Amniotic epithelial cell (primary cell): ENCODE measurements at regions not wholly inside any gene's neighbourhood (a gene's known extent, or its start where the extent isn't known, plus 50 kb on each side); places are given as distances from the start of the nearest gene placed in this dataset.

Experiments used
- DNase-seq: peaks from one replicate; pipeline ENCODE4 v3.0.0-alpha.2; 2010; ENCODE audit warnings: low read depth

GRCh38 chr10:65670596-65670995 lies 1255.2 kb upstream of the LRRTM3 start:
- peak; percentile 3 for DNase-seq

DNA sequence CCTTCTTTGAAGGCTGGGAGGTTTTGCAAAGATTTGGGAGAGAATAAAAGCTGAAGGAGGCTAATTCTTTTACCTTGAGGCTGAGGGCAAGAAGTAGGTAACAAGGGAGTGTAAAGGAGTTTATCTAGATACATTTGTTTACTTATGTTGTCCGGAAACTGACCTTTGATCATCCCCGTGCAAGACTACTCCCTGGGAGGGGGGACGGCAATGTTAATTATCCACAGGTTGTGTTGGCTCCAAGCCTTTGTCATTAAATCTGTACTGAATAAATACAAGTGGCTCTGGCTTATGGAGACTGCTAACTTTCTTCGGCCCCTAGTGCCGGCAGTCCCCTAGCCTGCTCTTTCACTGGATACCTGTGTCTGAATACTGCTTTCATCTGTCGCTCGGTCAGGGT lies 1250.6 kb upstream of the LRRTM3 start:
- DNase-seq: no peak

- no peak for DNase-seq
These were observed 1240.9 kb upstream of the LRRTM3 start for GRCh38 chr10:65684896-65685295.

GRCh38 chr10:65701168-65701776 lies 1224.6 kb upstream of the LRRTM3 start:
- no peak for DNase-seq

- no peak for DNase-seq
These were observed 1217.8 kb upstream of the LRRTM3 start for GRCh38 chr10:65708057-65708456.

DNA sequence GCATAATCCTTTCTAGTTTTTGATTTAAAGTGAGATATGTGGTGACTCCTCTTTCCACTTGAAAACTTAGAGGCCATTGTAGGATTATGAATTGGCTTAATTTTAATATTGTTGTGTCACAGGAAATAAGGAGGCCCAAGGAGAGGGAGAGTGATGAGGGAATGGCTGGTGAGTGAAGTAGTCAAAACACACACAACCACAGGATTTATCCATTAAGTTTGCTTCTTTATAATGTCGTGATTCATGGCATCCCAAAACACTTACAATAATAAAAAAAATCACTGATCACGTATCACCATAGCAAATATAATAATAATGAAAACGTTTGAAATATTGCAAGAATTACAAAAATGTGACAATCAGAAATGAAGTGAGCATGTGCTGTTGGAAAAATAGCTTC lies 1215.5 kb upstream of the LRRTM3 start:
- no peak for DNase-seq

DNA sequence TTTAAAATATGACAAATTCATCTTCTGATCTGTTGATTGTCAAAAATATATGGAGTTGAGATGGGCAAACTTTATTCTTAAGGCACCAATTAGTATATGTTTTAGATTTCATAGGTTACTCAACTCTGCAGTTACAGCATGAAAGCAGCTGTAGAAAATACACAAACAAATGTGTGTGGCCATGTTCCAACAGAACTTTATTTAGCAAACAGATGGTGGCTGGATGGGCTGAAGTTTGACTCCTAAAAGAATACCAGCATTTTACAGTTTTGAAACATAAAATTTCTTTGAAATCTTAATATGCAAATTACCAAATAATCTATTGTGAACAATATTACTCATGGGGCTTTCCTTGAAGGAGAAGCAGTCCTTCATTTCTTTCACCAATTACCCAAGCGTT lies 1206.0 kb upstream of the LRRTM3 start:
- DNase-seq: no peak

GRCh38 chr10:65720901-65721300 lies 1204.9 kb upstream of the LRRTM3 start:
- DNase-seq: no peak

DNA sequence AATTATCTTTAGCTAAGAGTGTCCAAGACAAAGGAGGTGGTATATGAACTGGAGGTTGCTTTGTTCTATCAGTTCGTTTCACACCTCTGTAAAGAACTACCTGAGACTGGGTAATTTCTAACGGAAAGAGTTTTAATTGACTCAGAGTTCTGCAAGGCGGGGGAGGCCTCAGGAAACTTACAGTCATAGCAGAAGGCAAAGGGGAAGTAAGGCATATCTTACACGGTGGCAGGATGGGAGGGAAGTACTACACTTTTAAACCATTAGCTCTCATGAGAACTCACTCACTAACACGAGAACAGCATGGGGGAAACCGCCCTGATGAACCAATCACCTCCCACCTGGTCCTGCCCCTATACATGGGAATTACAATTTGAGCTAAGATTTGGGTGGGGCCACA lies 1202.3 kb upstream of the LRRTM3 start:
- no peak for DNase-seq

- DNase-seq: no peak
These were observed 1190.5 kb upstream of the LRRTM3 start for GRCh38 chr10:65735382-65735781.

- no peak for DNase-seq
These were observed 1182.9 kb upstream of the LRRTM3 start for GRCh38 chr10:65742906-65743305.

- no peak for DNase-seq
These were observed 1174.6 kb upstream of the LRRTM3 start for GRCh38 chr10:65751218-65751617.

- no peak for DNase-seq
These were observed 1173.9 kb upstream of the LRRTM3 start for GRCh38 chr10:65751896-65752295.

- DNase-seq: no peak
These were observed 1172.3 kb upstream of the LRRTM3 start for GRCh38 chr10:65753532-65753931.

- DNase-seq: no peak
These were observed 1171.7 kb upstream of the LRRTM3 start for GRCh38 chr10:65754112-65754511.

DNA sequence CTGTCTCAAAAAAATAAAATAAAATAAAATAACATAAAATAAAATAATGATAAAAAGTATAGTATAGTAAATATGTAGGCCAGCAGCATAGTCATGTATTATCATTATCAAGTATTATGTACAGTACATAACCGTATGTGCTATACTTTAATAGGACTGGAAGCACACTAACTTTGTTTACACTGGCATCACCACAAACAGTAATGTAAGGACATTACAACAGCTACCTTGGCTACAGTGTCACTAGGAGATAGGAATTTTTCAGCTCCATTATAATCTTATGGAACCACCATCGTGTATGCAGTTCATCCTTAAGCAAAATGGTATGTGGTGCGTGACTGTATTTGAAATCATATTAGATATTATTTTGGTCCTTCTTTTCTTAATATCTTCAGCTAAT lies 1163.5 kb upstream of the LRRTM3 start:
- no peak for DNase-seq

DNA sequence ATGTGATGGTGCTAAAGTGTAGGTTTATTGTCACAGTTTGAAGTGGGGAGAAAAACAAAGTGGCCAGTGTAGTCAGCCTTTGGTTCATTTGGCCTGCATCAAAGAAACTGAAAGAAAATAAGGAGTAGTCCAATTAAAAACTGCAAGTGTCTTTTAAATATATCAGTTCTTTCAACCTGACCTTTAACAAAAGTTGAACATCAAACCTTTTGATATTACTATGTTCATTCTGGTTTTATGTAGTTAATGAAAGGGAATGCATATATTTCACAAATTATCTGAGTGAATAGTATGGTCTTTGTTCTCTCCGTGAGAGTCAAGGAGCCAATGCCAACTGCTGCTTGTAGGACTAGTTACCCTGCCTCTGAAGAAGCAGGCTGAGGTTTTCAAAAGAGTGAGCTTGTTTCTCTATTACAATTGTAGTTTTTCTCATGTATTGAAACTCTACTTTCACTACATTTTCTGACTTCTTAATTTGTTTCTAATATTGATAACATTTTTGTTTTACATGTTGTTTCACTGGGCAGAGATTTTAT lies 1160.8 kb upstream of the LRRTM3 start:
- DNase-seq: no peak

DNA sequence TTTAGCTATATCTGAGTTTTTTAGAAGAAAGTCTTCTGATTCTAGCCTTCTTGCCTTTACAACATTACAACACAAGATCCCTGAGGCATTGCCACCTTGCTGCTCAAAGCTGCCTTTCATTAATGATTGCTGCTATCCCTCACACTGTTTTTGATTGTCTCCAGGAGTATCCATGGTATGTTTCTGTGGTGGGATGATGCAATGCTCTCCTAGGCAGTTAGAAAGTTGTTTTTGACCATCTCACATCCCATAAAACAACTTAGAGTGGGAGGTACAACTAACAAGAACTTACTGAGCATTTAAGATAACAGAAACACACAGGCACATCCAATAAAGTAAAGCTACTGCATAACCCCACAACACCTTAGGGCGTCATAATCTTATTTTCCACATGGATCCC lies 1156.0 kb upstream of the LRRTM3 start:
- peak; percentile 12 for DNase-seq

DNA sequence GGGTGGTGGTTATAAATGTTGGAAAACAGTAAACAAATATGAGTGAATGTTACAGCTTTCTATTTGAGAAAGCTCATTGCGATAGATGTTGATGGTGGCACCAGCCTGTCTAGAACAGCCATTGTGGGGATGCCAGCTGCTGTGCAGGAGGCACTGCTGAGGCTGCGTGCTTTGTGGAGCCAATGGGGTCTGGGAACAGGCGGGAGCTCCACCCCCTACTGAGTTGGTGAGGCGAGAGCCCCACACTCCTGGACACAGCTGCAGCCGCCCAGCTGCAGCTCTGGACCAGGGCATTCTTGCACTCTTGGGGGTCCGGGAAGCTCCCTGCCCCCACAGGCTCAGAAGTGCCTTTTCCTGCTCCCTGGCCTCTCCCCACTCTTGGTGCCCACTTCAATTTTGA lies 1147.1 kb upstream of the LRRTM3 start:
- no peak for DNase-seq

DNA sequence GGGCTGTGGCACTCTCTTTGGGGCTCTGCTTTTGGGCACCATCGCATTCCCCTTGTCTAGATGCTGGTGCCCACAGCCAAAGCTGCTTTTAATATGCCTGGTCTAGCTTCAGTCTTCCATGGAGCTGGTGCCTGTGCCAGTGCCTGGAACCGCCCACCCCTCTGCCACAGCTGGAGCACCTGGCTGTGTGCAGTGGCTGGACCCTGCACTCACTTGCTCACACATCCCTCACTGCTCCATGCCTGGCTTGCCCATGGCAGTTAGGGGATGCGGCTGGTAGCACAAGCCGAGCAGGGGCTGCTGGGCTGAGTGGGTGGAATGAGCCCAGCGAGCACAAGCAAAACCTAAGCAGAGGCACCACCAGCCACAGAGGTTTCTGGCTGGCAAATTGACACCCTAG lies 1145.9 kb upstream of the LRRTM3 start:
- DNase-seq: no peak

GRCh38 chr10:65786279-65786678 lies 1139.6 kb upstream of the LRRTM3 start:
- DNase-seq: no peak

GRCh38 chr10:65787571-65787970 lies 1138.3 kb upstream of the LRRTM3 start:
- no peak for DNase-seq

GRCh38 chr10:65788271-65788670 lies 1137.6 kb upstream of the LRRTM3 start:
- DNase-seq: no peak

DNA sequence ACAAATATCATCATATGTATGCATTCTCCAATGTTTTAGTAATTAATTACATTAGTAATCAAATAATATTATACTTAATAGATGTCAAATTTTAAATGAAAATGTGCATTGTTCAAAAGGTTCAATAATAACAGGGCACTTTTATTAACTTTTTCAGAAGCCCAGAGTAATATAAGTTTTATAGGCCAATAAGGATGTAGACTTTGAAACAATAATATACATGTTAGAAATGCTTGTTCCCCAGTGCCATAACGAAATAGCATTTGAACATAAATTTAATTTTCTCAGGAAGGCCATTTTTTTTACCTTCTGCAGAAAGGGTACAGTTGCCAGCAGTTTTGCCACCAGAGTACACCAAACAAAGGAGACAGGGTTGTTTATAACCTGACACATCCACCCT lies 1133.9 kb upstream of the LRRTM3 start:
- DNase-seq: no peak
